Astrocyte (in vitro differentiated cells and primary cell): ENCODE measurements at regions not wholly inside any gene's neighbourhood (a gene's known extent, or its start where the extent isn't known, plus 50 kb on each side); places are given as distances from the start of the nearest gene placed in this dataset.

Experiments used
- DNase-seq: peaks from one replicate; pipeline ENCODE4 v3.0.0-alpha.2; 2010; ENCODE audit warnings: low read depth
- FAIRE-seq: peaks from 2 replicates; lab custom pipeline; 2011; peaks lifted over from hg19 to GRCh38; lab: Jason Lieb, UNC
- H2AFZ ChIP-seq: 2 replicates; pipeline ENCODE4 v1.6.0; 2012; ENCODE audit warnings: low read depth, low read length, inconsistent platforms
- H3K27ac ChIP-seq: 2 replicates; pipeline ENCODE4 v1.5.1; 2011; ENCODE audit warnings: low read depth, low read length, inconsistent platforms
- H3K27me3 ChIP-seq: 2 replicates; pipeline ENCODE4 v1.6.0; 2011; ENCODE audit warnings: low read length, inconsistent platforms; ENCODE audit not compliant: insufficient read depth
- H3K36me3 ChIP-seq: 2 replicates; pipeline ENCODE4 v1.5.1; 2011; ENCODE audit warnings: low read length, inconsistent platforms; ENCODE audit not compliant: insufficient read depth
- H3K4me1 ChIP-seq: 2 replicates; pipeline ENCODE4 v1.5.1; 2011; ENCODE audit warnings: low read length, inconsistent platforms; ENCODE audit not compliant: insufficient read depth
- H3K4me2 ChIP-seq: 2 replicates; pipeline ENCODE4 v1.6.0; 2012; ENCODE audit warnings: low read length, inconsistent platforms
- H3K4me3 ChIP-seq: 2 replicates; pipeline ENCODE4 v1.5.1; 2011; ENCODE audit warnings: low read depth, mild to moderate bottlenecking, low read length, inconsistent platforms; ENCODE audit not compliant: insufficient read depth
- H3K79me2 ChIP-seq: 2 replicates; pipeline ENCODE4 v1.6.0; 2012; ENCODE audit warnings: mild to moderate bottlenecking, low read length, inconsistent platforms; ENCODE audit not compliant: insufficient read depth
- H3K9ac ChIP-seq: 2 replicates; pipeline ENCODE4 v1.6.0; 2012; ENCODE audit warnings: mild to moderate bottlenecking, low read length, inconsistent platforms
- H3K9me3 ChIP-seq: 2 replicates; pipeline ENCODE4 v1.5.1; 2012; ENCODE audit warnings: low read depth, mild to moderate bottlenecking, low read length, inconsistent platforms; ENCODE audit not compliant: insufficient read depth
- H4K20me1 ChIP-seq: 2 replicates; pipeline ENCODE4 v1.6.0; 2012; ENCODE audit warnings: low read length, inconsistent platforms; ENCODE audit not compliant: insufficient read depth
- H3K27ac Mint-ChIP-seq: one replicate; pipeline ENCODE4 v1.8.0; 2021; ENCODE audit warnings: mild to moderate bottlenecking, mixed read lengths; ENCODE audit not compliant: unreplicated experiment
- H3K27me3 Mint-ChIP-seq: one replicate; pipeline ENCODE4 v1.8.0; 2021; ENCODE audit warnings: low read depth, mixed read lengths; ENCODE audit not compliant: unreplicated experiment
- H3K36me3 Mint-ChIP-seq: one replicate; pipeline ENCODE4 v1.8.0; 2021; ENCODE audit warnings: low read depth, mixed read lengths; ENCODE audit not compliant: unreplicated experiment
- H3K4me1 Mint-ChIP-seq: one replicate; pipeline ENCODE4 v1.8.0; 2021; ENCODE audit warnings: low read depth, mixed read lengths; ENCODE audit not compliant: unreplicated experiment
- H3K4me3 Mint-ChIP-seq: one replicate; pipeline ENCODE4 v1.8.0; 2021; ENCODE audit warnings: mild to moderate bottlenecking, moderate library complexity, mixed read lengths; ENCODE audit not compliant: unreplicated experiment
- H3K9me3 Mint-ChIP-seq: one replicate; pipeline ENCODE4 v1.8.0; 2021; ENCODE audit warnings: mild to moderate bottlenecking, mixed read lengths; ENCODE audit not compliant: unreplicated experiment
- CTCF ChIP-seq: IDR thresholded peaks from 2 replicates; pipeline ENCODE4 v1.5.1; 2011; ENCODE audit warnings: low read depth, mild to moderate bottlenecking, inconsistent platforms, low read length, moderate library complexity; ENCODE audit not compliant: insufficient read depth
- EZH2 ChIP-seq: IDR thresholded peaks from 2 replicates; pipeline ENCODE4 v1.6.1; 2012; ENCODE audit warnings: mild to moderate bottlenecking, low read length, inconsistent platforms; ENCODE audit not compliant: insufficient read depth

DNA sequence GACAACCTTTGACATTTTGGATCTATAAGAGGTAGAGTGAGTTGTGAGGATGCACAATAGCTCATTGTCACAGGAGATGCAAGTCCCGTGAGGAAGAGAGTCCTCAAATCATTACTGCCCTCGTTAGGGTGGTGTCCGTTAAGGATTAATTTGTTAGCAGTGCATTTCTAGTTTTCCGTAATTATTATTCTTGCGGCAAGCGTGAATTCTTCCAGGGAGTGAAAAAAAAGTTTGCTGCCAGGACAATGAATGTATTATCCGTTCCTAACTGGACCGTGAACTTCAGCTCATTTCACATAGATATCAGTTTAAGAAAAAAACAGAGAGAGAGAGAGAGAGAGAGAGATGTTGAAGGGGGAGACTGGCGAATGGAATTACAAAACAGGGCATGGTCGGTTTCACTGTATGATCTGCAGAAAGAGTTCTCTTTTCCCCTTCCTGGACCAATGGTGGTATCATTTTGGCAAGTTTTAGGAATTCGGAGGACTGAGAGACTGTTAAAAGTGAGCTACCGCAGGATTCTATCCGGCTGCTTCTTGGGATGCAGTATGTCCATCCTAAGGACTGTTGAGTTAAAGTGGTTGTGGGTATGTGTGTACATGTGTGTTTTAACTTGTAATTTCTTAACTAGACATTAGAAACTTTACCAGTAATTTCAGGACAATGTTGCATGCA is 216.0 kb upstream of the NFIA start:
- DNase-seq (no peak), FAIRE-seq (no peak)
- Histone ChIP-seq H3K9ac (peak overlapping the region; percentile 32), H3K36me3 (no peaks in the 10 kb centered on the region), H3K4me2 (peak overlapping the region; percentile 43), H3K4me3 (no peak overlapping the region), H3K27ac (no peak overlapping the region), H3K4me1 (no peaks in the 10 kb centered on the region), H2AFZ (no peak overlapping the region), H3K9me3 (no peaks in the 10 kb centered on the region), H4K20me1 (no peaks in the 10 kb centered on the region), H3K79me2 (no peaks in the 10 kb centered on the region), H3K27me3 (peaks cover 42% of the 10 kb centered on the region)
- no peak for TF ChIP-seq CTCF
- no peak for TF ChIP-seq EZH2
- Mint-ChIP-seq H3K27me3 (no peaks in the 10 kb centered on the region), H3K4me3 (no peak overlapping the region), H3K36me3 (no peaks in the 10 kb centered on the region), H3K9me3 (no peaks in the 10 kb centered on the region), H3K27ac (no peak overlapping the region), H3K4me1 (peaks cover 2% of the 10 kb centered on the region)

GRCh38 chr1:60865166-60865565 is 217.2 kb upstream of the NFIA start:
- Histone ChIP-seq H4K20me1 (no peaks in the 10 kb centered on the region), H3K27me3 (peaks cover 42% of the 10 kb centered on the region), H3K36me3 (no peaks in the 10 kb centered on the region), H3K79me2 (no peaks in the 10 kb centered on the region), H3K9me3 (no peaks in the 10 kb centered on the region), H3K9ac (no peak overlapping the region), H2AFZ (no peak overlapping the region), H3K27ac (no peak overlapping the region), H3K4me2 (peak overlapping the region; percentile 43), H3K4me3 (no peak overlapping the region), H3K4me1 (no peaks in the 10 kb centered on the region)
- FAIRE-seq: no peak
- Mint-ChIP-seq H3K4me3 (no peak overlapping the region), H3K4me1 (no peaks in the 10 kb centered on the region), H3K27me3 (peaks cover 3% of the 10 kb centered on the region), H3K9me3 (no peaks in the 10 kb centered on the region), H3K27ac (no peak overlapping the region), H3K36me3 (no peaks in the 10 kb centered on the region)
- TF ChIP-seq CTCF: no peak
- no peak for DNase-seq

DNA sequence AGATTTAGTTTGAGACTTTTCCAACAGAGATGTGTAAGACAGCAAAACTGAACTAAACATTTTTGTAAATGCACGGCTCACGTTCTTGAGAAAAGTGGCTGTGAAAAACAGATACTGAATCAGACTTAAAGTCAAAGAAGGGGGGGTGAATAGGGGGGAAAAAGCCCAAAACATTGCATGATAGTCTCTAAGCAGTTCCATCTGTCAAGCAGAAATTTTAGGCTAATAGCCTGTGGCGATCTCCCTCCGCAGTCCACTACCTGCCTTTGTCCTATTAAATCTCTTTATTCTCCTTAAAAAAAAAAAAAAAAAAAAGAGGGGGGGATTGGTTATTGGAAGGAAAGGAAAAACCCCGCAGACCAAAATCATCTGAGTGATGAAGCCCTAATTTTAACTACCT is 217.6 kb upstream of the NFIA start:
- peaks cover 3% of the 10 kb centered on the region for H3K27me3 Mint-ChIP-seq
- Histone ChIP-seq H3K36me3 (no peaks in the 10 kb centered on the region), H2AFZ (no peak overlapping the region), H3K27ac (no peak overlapping the region), H3K9ac (no peak overlapping the region), H3K9me3 (no peaks in the 10 kb centered on the region), H3K79me2 (no peaks in the 10 kb centered on the region), H3K4me2 (peak overlapping the region; percentile 43), H3K4me1 (no peaks in the 10 kb centered on the region), H3K27me3 (peaks cover 42% of the 10 kb centered on the region), H3K4me3 (no peak overlapping the region), H4K20me1 (no peaks in the 10 kb centered on the region)
- no peak overlapping the region for H3K4me3 Mint-ChIP-seq
- H3K27ac Mint-ChIP-seq: no peak overlapping the region
- H3K4me1 Mint-ChIP-seq: no peaks in the 10 kb centered on the region
- no peak for TF ChIP-seq CTCF
- no peak for TF ChIP-seq EZH2
- FAIRE-seq (no peak), DNase-seq (no peak)
- no peaks in the 10 kb centered on the region for H3K9me3 Mint-ChIP-seq
- H3K36me3 Mint-ChIP-seq: no peaks in the 10 kb centered on the region
